ENCODE measurements at regions not wholly inside any gene's neighbourhood (a gene's known extent, or its start where the extent isn't known, plus 50 kb on each side); places are given as distances from the start of the nearest gene placed in this dataset.
"Not testable (repeated sequence)": the region's sequence is repeated elsewhere in the genome, so short reads cannot be mapped to it uniquely, and the experiment has no call there.

- no peak overlapping the region for H3K4me3 ChIP-seq (ENCODE audit: low read length)
- no peak for TF ChIP-seq CTCF (conservative IDR thresholded peaks at IDR 0.05; ENCODE audit: low read length)
- DNase-seq (ENCODE audit: low read depth): no peak
Measured at GRCh38 chr5:37915097-37915736, 75.4 kb upstream of the GDNF start.

GRCh38 chr5:37909610-37910266 is 69.9 kb upstream of the GDNF start:
- H3K4me3 ChIP-seq (ENCODE audit: low read length); DNase-seq (ENCODE audit: low read depth): not testable (repeated sequence)

GRCh38 chr5:37906416-37906815 is 66.6 kb upstream of the GDNF start:
- H3K4me3 ChIP-seq (ENCODE audit: low read length): no peak overlapping the region
- no peak for DNase-seq (ENCODE audit: low read depth)
- no peak for TF ChIP-seq CTCF (conservative IDR thresholded peaks at IDR 0.05; ENCODE audit: low read length)

- H3K4me3 ChIP-seq (ENCODE audit: low read length): no peak overlapping the region
- no peak for TF ChIP-seq CTCF (conservative IDR thresholded peaks at IDR 0.05; ENCODE audit: low read length)
- DNase-seq (ENCODE audit: low read depth): no peak
Measured at GRCh38 chr5:37905230-37905629, 65.4 kb upstream of the GDNF start.

GRCh38 chr5:37902323-37902722 is 62.5 kb upstream of the GDNF start:
- H3K4me3 ChIP-seq (ENCODE audit: low read length): no peak overlapping the region
- DNase-seq (ENCODE audit: low read depth): no peak
- no peak for TF ChIP-seq CTCF (conservative IDR thresholded peaks at IDR 0.05; ENCODE audit: low read length)

GRCh38 chr5:37900692-37901091 is 60.9 kb upstream of the GDNF start:
- H3K4me3 ChIP-seq (ENCODE audit: low read length): no peak overlapping the region
- DNase-seq (ENCODE audit: low read depth): peak; percentile 85

GRCh38 chr5:37899037-37899436 is 59.2 kb upstream of the GDNF start:
- H3K4me3 ChIP-seq (ENCODE audit: low read length): no peak overlapping the region
- no peak for DNase-seq (ENCODE audit: low read depth)
- no peak for TF ChIP-seq CTCF (conservative IDR thresholded peaks at IDR 0.05; ENCODE audit: low read length)

More at GRCh38 chr5:37900692-37901091, 60.9 kb upstream of the GDNF start:
- peak; percentile 43 for TF ChIP-seq CTCF (conservative IDR thresholded peaks at IDR 0.05; ENCODE audit: low read length)
